GM23338 (cell line): ENCODE measurements at regions not wholly inside any gene's neighbourhood (a gene's known extent, or its start where the extent isn't known, plus 50 kb on each side); places are given as distances from the start of the nearest gene placed in this dataset.

Experiments
- ATAC-seq: fragments of 200-7000 bp; cut with Tn5 transposase; 3 replicates; pipeline ENCODE4 v1.9.1; 2020
- DNase-seq: peaks from one replicate; pipeline ENCODE4 v3.0.0-alpha.2; 2015; ENCODE audit warnings: low spot score
- H2AFZ ChIP-seq: fragments of 200-600 bp; sonication (generic); 2 replicates; pipeline ENCODE4 v1.8.0; 2016; ENCODE audit warnings: antibody characterized with exemption, mild to moderate bottlenecking, moderate library complexity
- H3F3A ChIP-seq: fragments of 200-600 bp; sonication (generic); replicated peaks from 2 replicates; pipeline ENCODE4 v1.8.0; 2017; ENCODE audit warnings: antibody characterized with exemption, mixed run types, low read depth
- H3K27ac ChIP-seq: fragments of 200-600 bp; sonication (generic); 2 replicates; pipeline ENCODE4 v1.6.1; 2016; ENCODE audit warnings: low read depth
- H3K27me3 ChIP-seq: fragments of 200-600 bp; sonication (generic); 2 replicates; pipeline ENCODE4 v1.8.0; 2016; ENCODE audit warnings: mild to moderate bottlenecking, mixed run types, moderate library complexity; ENCODE audit not compliant: insufficient read depth
- H3K36me3 ChIP-seq: fragments of 200-600 bp; sonication (generic); 2 replicates; pipeline ENCODE4 v1.8.0; 2016; ENCODE audit warnings: mild to moderate bottlenecking; ENCODE audit not compliant: insufficient read depth
- H3K4me1 ChIP-seq: fragments of 200-600 bp; sonication (generic); 2 replicates; pipeline ENCODE4 v1.8.0; 2016; ENCODE audit warnings: mild to moderate bottlenecking, moderate library complexity; ENCODE audit not compliant: insufficient read depth
- H3K4me2 ChIP-seq: fragments of 200-600 bp; sonication (generic); 2 replicates; pipeline ENCODE4 v1.7.1; 2017; ENCODE audit warnings: mixed run types
- H3K4me3 ChIP-seq: fragments of 200-600 bp; sonication (generic); 2 replicates; pipeline ENCODE4 v1.6.1; 2016; ENCODE audit warnings: mixed run types
- H3K79me2 ChIP-seq: fragments of 200-600 bp; sonication (generic); replicated peaks from 2 replicates; pipeline ENCODE4 v1.8.0; 2017; ENCODE audit warnings: mild to moderate bottlenecking; ENCODE audit not compliant: insufficient read depth
- H3K9me2 ChIP-seq: fragments of 200-600 bp; sonication (generic); 2 replicates; pipeline ENCODE4 v1.8.0; 2017; ENCODE audit not compliant: insufficient read depth
- H4K20me1 ChIP-seq: fragments of 200-600 bp; sonication (generic); replicated peaks from 2 replicates; pipeline ENCODE4 v1.8.0; 2017; ENCODE audit warnings: mild to moderate bottlenecking; ENCODE audit not compliant: insufficient read depth
- H3K27ac Mint-ChIP-seq: 2 replicates; pipeline ENCODE4 v1.8.0; 2020; ENCODE audit warnings: inconsistent platforms, mild to moderate bottlenecking, moderate library complexity, mixed read lengths
- H3K27me3 Mint-ChIP-seq: 3 replicates; pipeline ENCODE4 v1.8.0; 2022; ENCODE audit warnings: low read depth, mild to moderate bottlenecking, moderate library complexity, mixed read lengths, inconsistent platforms; ENCODE audit not compliant: insufficient read depth, poor library complexity
- H3K36me3 Mint-ChIP-seq: 3 replicates; pipeline ENCODE4 v1.8.0; 2021; ENCODE audit warnings: low read depth, mild to moderate bottlenecking, inconsistent platforms, moderate library complexity, mixed read lengths
- H3K4me1 Mint-ChIP-seq: 3 replicates; pipeline ENCODE4 v1.8.0; 2020; ENCODE audit warnings: mild to moderate bottlenecking, inconsistent platforms, mixed read lengths
- H3K4me3 Mint-ChIP-seq: 3 replicates; pipeline ENCODE4 v1.8.0; 2021; ENCODE audit warnings: moderate library complexity, mild to moderate bottlenecking, inconsistent platforms, mixed read lengths
- H3K9me3 Mint-ChIP-seq: 3 replicates; pipeline ENCODE4 v1.8.0; 2020; ENCODE audit warnings: moderate library complexity, mild to moderate bottlenecking, inconsistent platforms, mixed read lengths
- CTCF ChIP-seq, 2 experiments: fragments of 200-600 bp in 1 of 2; sonication (generic) in 1 of 2; conservative IDR thresholded peaks; 2 replicates each; pipeline versions ENCODE4 v1.5.1 to v1.6.1; 2016 to 2017; ENCODE audit warnings: antibody characterized with exemption in 2 of 2, low read depth in 2 of 2, mild to moderate bottlenecking in 2 of 2, moderate library complexity in 1 of 2
- ETS1 ChIP-seq: IDR thresholded peaks from 2 replicates; pipeline ENCODE4 v1.6.1; 2016; ENCODE audit warnings: antibody characterized with exemption
- EZH2 ChIP-seq: fragments of 200-600 bp; sonication (generic); IDR thresholded peaks from one replicate; pipeline ENCODE4 v1.8.0; 2017; ENCODE audit warnings: antibody characterized with exemption, mild to moderate bottlenecking, low read depth; ENCODE audit not compliant: unreplicated experiment
- JUNB ChIP-seq: IDR thresholded peaks from one replicate; pipeline ENCODE4 v1.6.1; 2016; ENCODE audit warnings: antibody characterized with exemption; ENCODE audit not compliant: unreplicated experiment
- STAT1 ChIP-seq: IDR thresholded peaks from one replicate; pipeline ENCODE4 v1.6.1; 2016; ENCODE audit warnings: antibody characterized with exemption; ENCODE audit not compliant: unreplicated experiment
- ZNF114 ChIP-seq: fragments of 250-450 bp; sonication (Bioruptor Pico); IDR thresholded peaks from 2 replicates; pipeline ENCODE4 v1.5.0; 2020; ENCODE audit warnings: mild to moderate bottlenecking, moderate library complexity
- ZNF331 ChIP-seq: fragments of 250-450 bp; sonication (Bioruptor Pico); IDR thresholded peaks from 2 replicates; pipeline ENCODE4 v1.5.0; 2020; ENCODE audit warnings: low read depth, mild to moderate bottlenecking, moderate library complexity
- TF ChIP-seq, protein P1 (sequence below): fragments of 250-450 bp; sonication (Bioruptor Pico); IDR thresholded peaks from 2 replicates; pipeline ENCODE4 v1.5.0; 2020; ENCODE audit warnings: mild to moderate bottlenecking, moderate library complexity
- TF ChIP-seq, protein P2 (sequence below): IDR thresholded peaks from one replicate; pipeline ENCODE4 v1.6.1; 2018; ENCODE audit warnings: antibody characterized with exemption; ENCODE audit not compliant: unreplicated experiment

DNA sequence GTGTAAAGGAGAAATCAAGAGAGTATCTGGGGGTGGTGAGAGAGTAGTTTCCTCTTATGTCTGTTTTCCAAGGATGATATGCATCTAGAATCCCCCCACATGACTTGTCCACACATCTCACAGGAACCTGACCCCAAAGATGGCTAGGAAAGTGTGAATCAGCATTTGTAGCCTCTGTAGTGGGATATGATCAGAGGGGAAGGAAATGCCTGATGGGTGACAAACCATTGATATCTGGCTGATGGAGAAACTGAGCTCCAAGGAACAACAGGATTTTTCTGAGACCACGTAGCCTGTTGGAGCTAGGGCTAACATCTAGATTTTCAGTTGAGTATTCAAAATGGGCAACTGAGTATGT lies 369.4 kb downstream of the DDX10 start (continued):
- TF ChIP-seq, protein P1, sequence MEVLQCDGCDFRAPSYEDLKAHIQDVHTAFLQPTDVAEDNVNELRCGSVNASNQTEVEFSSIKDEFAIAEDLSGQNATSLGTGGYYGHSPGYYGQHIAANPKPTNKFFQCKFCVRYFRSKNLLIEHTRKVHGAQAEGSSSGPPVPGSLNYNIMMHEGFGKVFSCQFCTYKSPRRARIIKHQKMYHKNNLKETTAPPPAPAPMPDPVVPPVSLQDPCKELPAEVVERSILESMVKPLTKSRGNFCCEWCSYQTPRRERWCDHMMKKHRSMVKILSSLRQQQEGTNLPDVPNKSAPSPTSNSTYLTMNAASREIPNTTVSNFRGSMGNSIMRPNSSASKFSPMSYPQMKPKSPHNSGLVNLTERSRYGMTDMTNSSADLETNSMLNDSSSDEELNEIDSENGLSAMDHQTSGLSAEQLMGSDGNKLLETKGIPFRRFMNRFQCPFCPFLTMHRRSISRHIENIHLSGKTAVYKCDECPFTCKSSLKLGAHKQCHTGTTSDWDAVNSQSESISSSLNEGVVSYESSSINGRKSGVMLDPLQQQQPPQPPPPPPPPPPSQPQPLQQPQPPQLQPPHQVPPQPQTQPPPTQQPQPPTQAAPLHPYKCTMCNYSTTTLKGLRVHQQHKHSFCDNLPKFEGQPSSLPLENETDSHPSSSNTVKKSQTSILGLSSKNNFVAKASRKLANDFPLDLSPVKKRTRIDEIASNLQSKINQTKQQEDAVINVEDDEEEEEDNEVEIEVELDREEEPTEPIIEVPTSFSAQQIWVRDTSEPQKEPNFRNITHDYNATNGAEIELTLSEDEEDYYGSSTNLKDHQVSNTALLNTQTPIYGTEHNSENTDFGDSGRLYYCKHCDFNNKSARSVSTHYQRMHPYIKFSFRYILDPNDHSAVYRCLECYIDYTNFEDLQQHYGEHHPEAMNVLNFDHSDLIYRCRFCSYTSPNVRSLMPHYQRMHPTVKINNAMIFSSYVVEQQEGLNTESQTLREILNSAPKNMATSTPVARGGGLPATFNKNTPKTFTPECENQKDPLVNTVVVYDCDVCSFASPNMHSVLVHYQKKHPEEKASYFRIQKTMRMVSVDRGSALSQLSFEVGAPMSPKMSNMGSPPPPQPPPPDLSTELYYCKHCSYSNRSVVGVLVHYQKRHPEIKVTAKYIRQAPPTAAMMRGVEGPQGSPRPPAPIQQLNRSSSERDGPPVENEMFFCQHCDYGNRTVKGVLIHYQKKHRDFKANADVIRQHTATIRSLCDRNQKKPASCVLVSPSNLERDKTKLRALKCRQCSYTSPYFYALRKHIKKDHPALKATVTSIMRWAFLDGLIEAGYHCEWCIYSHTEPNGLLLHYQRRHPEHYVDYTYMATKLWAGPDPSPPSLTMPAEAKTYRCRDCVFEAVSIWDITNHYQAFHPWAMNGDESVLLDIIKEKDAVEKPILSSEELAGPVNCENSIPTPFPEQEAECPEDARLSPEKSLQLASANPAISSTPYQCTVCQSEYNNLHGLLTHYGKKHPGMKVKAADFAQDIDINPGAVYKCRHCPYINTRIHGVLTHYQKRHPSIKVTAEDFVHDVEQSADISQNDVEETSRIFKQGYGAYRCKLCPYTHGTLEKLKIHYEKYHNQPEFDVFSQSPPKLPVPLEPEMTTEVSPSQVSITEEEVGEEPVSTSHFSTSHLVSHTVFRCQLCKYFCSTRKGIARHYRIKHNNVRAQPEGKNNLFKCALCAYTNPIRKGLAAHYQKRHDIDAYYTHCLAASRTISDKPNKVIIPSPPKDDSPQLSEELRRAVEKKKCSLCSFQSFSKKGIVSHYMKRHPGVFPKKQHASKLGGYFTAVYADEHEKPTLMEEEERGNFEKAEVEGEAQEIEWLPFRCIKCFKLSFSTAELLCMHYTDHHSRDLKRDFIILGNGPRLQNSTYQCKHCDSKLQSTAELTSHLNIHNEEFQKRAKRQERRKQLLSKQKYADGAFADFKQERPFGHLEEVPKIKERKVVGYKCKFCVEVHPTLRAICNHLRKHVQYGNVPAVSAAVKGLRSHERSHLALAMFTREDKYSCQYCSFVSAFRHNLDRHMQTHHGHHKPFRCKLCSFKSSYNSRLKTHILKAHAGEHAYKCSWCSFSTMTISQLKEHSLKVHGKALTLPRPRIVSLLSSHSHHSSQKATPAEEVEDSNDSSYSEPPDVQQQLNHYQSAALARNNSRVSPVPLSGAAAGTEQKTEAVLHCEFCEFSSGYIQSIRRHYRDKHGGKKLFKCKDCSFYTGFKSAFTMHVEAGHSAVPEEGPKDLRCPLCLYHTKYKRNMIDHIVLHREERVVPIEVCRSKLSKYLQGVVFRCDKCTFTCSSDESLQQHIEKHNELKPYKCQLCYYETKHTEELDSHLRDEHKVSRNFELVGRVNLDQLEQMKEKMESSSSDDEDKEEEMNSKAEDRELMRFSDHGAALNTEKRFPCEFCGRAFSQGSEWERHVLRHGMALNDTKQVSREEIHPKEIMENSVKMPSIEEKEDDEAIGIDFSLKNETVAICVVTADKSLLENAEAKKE, result no peak
- no peak for TF ChIP-seq JUNB
- no peak for TF ChIP-seq ZNF331
- TF ChIP-seq ZNF114 (CRISPR knock-in tag), result no peak
- TF ChIP-seq ETS1, result no peak
- TF ChIP-seq EZH2, result no peak
- no peak for TF ChIP-seq CTCF (conservative IDR thresholded peaks at IDR 0.05; ENCODE audit: low read depth in 2 of 2)

DNA sequence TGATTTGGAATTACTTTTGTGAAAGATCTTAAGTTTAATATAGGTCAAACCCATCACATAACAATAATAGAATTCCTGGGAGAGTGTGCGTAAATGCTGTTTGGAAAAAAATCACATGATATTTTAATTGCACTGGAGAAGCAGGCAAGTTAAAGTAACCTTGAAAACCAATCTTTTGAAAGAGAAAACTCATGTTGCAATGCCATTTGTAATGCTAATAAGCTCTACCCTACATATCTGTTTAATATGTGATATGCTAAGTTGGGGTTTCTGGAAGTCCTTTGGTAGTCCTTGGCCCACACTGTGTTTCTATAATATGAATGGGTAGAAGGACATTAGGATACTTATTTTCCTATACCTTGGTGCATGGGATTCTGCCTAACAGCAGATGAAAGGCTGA lies 370.4 kb downstream of the DDX10 start:
- H3K4me1 Mint-ChIP-seq, result peaks cover 17% of the 10 kb centered on the region
- H4K20me1 ChIP-seq, result no peaks in the 10 kb centered on the region
- H3K79me2 ChIP-seq, result no peaks in the 10 kb centered on the region
- no peaks in the 10 kb centered on the region for H3K27me3 ChIP-seq
- no peaks in the 10 kb centered on the region; the same call in 2 of the 3 replicates for H3K36me3 Mint-ChIP-seq
- H3K36me3 ChIP-seq, result no peaks in the 10 kb centered on the region
- no peak overlapping the region for H3K27ac Mint-ChIP-seq
- no peak for DNase-seq
- peaks cover 15% of the 10 kb centered on the region for H3K4me1 ChIP-seq
- H3K9me3 Mint-ChIP-seq, result peaks cover 3% of the 10 kb centered on the region; the same call in 1 of the 3 replicates
- no peak overlapping the region for H3K4me2 ChIP-seq
- no peak overlapping the region for H3K27ac ChIP-seq
- no peak for ATAC-seq
- no peak overlapping the region for H3K4me3 ChIP-seq
- no peaks in the 10 kb centered on the region for H3K9me2 ChIP-seq
- H2AFZ ChIP-seq, result no peak overlapping the region
- H3K27me3 Mint-ChIP-seq, result peaks cover 7% of the 10 kb centered on the region
- H3K4me3 Mint-ChIP-seq, result no peak overlapping the region
- H3F3A ChIP-seq, result no peaks in the 10 kb centered on the region
- TF ChIP-seq ZNF331 (no peak), ZNF114 (CRISPR knock-in tag) (no peak), EZH2 (no peak), STAT1 (no peak), CTCF (conservative IDR thresholded peaks at IDR 0.05; ENCODE audit: low read depth in 2 of 2) (no peak)
- TF ChIP-seq, protein P2, sequence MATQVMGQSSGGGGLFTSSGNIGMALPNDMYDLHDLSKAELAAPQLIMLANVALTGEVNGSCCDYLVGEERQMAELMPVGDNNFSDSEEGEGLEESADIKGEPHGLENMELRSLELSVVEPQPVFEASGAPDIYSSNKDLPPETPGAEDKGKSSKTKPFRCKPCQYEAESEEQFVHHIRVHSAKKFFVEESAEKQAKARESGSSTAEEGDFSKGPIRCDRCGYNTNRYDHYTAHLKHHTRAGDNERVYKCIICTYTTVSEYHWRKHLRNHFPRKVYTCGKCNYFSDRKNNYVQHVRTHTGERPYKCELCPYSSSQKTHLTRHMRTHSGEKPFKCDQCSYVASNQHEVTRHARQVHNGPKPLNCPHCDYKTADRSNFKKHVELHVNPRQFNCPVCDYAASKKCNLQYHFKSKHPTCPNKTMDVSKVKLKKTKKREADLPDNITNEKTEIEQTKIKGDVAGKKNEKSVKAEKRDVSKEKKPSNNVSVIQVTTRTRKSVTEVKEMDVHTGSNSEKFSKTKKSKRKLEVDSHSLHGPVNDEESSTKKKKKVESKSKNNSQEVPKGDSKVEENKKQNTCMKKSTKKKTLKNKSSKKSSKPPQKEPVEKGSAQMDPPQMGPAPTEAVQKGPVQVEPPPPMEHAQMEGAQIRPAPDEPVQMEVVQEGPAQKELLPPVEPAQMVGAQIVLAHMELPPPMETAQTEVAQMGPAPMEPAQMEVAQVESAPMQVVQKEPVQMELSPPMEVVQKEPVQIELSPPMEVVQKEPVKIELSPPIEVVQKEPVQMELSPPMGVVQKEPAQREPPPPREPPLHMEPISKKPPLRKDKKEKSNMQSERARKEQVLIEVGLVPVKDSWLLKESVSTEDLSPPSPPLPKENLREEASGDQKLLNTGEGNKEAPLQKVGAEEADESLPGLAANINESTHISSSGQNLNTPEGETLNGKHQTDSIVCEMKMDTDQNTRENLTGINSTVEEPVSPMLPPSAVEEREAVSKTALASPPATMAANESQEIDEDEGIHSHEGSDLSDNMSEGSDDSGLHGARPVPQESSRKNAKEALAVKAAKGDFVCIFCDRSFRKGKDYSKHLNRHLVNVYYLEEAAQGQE, result no peak
